Astrocyte (in vitro differentiated cells and primary cell): ENCODE measurements at regions not wholly inside any gene's neighbourhood (a gene's known extent, or its start where the extent isn't known, plus 50 kb on each side); places are given as distances from the start of the nearest gene placed in this dataset.

Experiments
- DNase-seq: peaks from one replicate; pipeline ENCODE4 v3.0.0-alpha.2; 2010; ENCODE audit warnings: low read depth
- FAIRE-seq: peaks from 2 replicates; lab custom pipeline; 2011; peaks lifted over from hg19 to GRCh38; lab: Jason Lieb, UNC
- H2AFZ ChIP-seq: 2 replicates; pipeline ENCODE4 v1.6.0; 2012; ENCODE audit warnings: low read depth, low read length, inconsistent platforms
- H3K27ac ChIP-seq: 2 replicates; pipeline ENCODE4 v1.5.1; 2011; ENCODE audit warnings: low read depth, low read length, inconsistent platforms
- H3K27me3 ChIP-seq: 2 replicates; pipeline ENCODE4 v1.6.0; 2011; ENCODE audit warnings: low read length, inconsistent platforms; ENCODE audit not compliant: insufficient read depth
- H3K36me3 ChIP-seq: 2 replicates; pipeline ENCODE4 v1.5.1; 2011; ENCODE audit warnings: low read length, inconsistent platforms; ENCODE audit not compliant: insufficient read depth
- H3K4me1 ChIP-seq: 2 replicates; pipeline ENCODE4 v1.5.1; 2011; ENCODE audit warnings: low read length, inconsistent platforms; ENCODE audit not compliant: insufficient read depth
- H3K4me2 ChIP-seq: 2 replicates; pipeline ENCODE4 v1.6.0; 2012; ENCODE audit warnings: low read length, inconsistent platforms
- H3K4me3 ChIP-seq: 2 replicates; pipeline ENCODE4 v1.5.1; 2011; ENCODE audit warnings: low read depth, mild to moderate bottlenecking, low read length, inconsistent platforms; ENCODE audit not compliant: insufficient read depth
- H3K79me2 ChIP-seq: 2 replicates; pipeline ENCODE4 v1.6.0; 2012; ENCODE audit warnings: mild to moderate bottlenecking, low read length, inconsistent platforms; ENCODE audit not compliant: insufficient read depth
- H3K9ac ChIP-seq: 2 replicates; pipeline ENCODE4 v1.6.0; 2012; ENCODE audit warnings: mild to moderate bottlenecking, low read length, inconsistent platforms
- H3K9me3 ChIP-seq: 2 replicates; pipeline ENCODE4 v1.5.1; 2012; ENCODE audit warnings: low read depth, mild to moderate bottlenecking, low read length, inconsistent platforms; ENCODE audit not compliant: insufficient read depth
- H4K20me1 ChIP-seq: 2 replicates; pipeline ENCODE4 v1.6.0; 2012; ENCODE audit warnings: low read length, inconsistent platforms; ENCODE audit not compliant: insufficient read depth
- H3K27ac Mint-ChIP-seq: one replicate; pipeline ENCODE4 v1.8.0; 2021; ENCODE audit warnings: mild to moderate bottlenecking, mixed read lengths; ENCODE audit not compliant: unreplicated experiment
- H3K27me3 Mint-ChIP-seq: one replicate; pipeline ENCODE4 v1.8.0; 2021; ENCODE audit warnings: low read depth, mixed read lengths; ENCODE audit not compliant: unreplicated experiment
- H3K36me3 Mint-ChIP-seq: one replicate; pipeline ENCODE4 v1.8.0; 2021; ENCODE audit warnings: low read depth, mixed read lengths; ENCODE audit not compliant: unreplicated experiment
- H3K4me1 Mint-ChIP-seq: one replicate; pipeline ENCODE4 v1.8.0; 2021; ENCODE audit warnings: low read depth, mixed read lengths; ENCODE audit not compliant: unreplicated experiment
- H3K4me3 Mint-ChIP-seq: one replicate; pipeline ENCODE4 v1.8.0; 2021; ENCODE audit warnings: mild to moderate bottlenecking, moderate library complexity, mixed read lengths; ENCODE audit not compliant: unreplicated experiment
- H3K9me3 Mint-ChIP-seq: one replicate; pipeline ENCODE4 v1.8.0; 2021; ENCODE audit warnings: mild to moderate bottlenecking, mixed read lengths; ENCODE audit not compliant: unreplicated experiment
- CTCF ChIP-seq: IDR thresholded peaks from 2 replicates; pipeline ENCODE4 v1.5.1; 2011; ENCODE audit warnings: low read depth, mild to moderate bottlenecking, inconsistent platforms, low read length, moderate library complexity; ENCODE audit not compliant: insufficient read depth
- EZH2 ChIP-seq: IDR thresholded peaks from 2 replicates; pipeline ENCODE4 v1.6.1; 2012; ENCODE audit warnings: mild to moderate bottlenecking, low read length, inconsistent platforms; ENCODE audit not compliant: insufficient read depth

GRCh38 chr3:152073267-152073666 is 195.5 kb upstream of the MBNL1 start:
- H3K36me3 ChIP-seq: no peaks in the 10 kb centered on the region
- no peaks in the 10 kb centered on the region for H3K4me1 Mint-ChIP-seq
- H3K4me1 ChIP-seq: no peaks in the 10 kb centered on the region
- H3K36me3 Mint-ChIP-seq: peaks cover 2% of the 10 kb centered on the region
- no peaks in the 10 kb centered on the region for H3K27me3 Mint-ChIP-seq
- no peaks in the 10 kb centered on the region for H3K27me3 ChIP-seq
- TF ChIP-seq CTCF (peak; percentile 17), EZH2 (no peak)
- H2AFZ ChIP-seq: no peak overlapping the region
- H3K27ac Mint-ChIP-seq: no peak overlapping the region
- H3K9ac ChIP-seq: no peak overlapping the region
- H3K4me2 ChIP-seq: peak overlapping the region; percentile 19
- H3K27ac ChIP-seq: no peak overlapping the region
- H4K20me1 ChIP-seq: no peaks in the 10 kb centered on the region
- no peaks in the 10 kb centered on the region for H3K9me3 Mint-ChIP-seq
- no peak overlapping the region for H3K4me3 Mint-ChIP-seq
- FAIRE-seq (no peak), DNase-seq (peak; percentile 20)
- no peaks in the 10 kb centered on the region for H3K79me2 ChIP-seq
- H3K4me3 ChIP-seq: no peak overlapping the region
- H3K9me3 ChIP-seq: no peaks in the 10 kb centered on the region

GRCh38 chr3:152076148-152076547 is 192.6 kb upstream of the MBNL1 start:
- Mint-ChIP-seq H3K27me3 (no peaks in the 10 kb centered on the region), H3K9me3 (peaks cover 10% of the 10 kb centered on the region), H3K4me3 (no peak overlapping the region), H3K4me1 (no peaks in the 10 kb centered on the region), H3K27ac (no peak overlapping the region), H3K36me3 (peaks cover under 1% of the 10 kb centered on the region)
- Histone ChIP-seq H3K36me3 (no peaks in the 10 kb centered on the region), H3K9me3 (no peaks in the 10 kb centered on the region), H2AFZ (no peak overlapping the region), H3K79me2 (no peaks in the 10 kb centered on the region), H3K9ac (no peak overlapping the region), H3K4me1 (no peaks in the 10 kb centered on the region), H3K4me3 (no peak overlapping the region), H3K4me2 (no peak overlapping the region), H4K20me1 (no peaks in the 10 kb centered on the region), H3K27me3 (no peaks in the 10 kb centered on the region), H3K27ac (no peak overlapping the region)
- TF ChIP-seq CTCF (no peak), EZH2 (no peak)
- DNase-seq (no peak), FAIRE-seq (no peak)

GRCh38 chr3:152079980-152080379 is 188.7 kb upstream of the MBNL1 start:
- H3K4me2 ChIP-seq: no peak overlapping the region
- DNase-seq: no peak
- Mint-ChIP-seq H3K4me3 (no peak overlapping the region), H3K4me1 (no peaks in the 10 kb centered on the region), H3K9me3 (peaks cover 10% of the 10 kb centered on the region), H3K36me3 (no peaks in the 10 kb centered on the region), H3K27me3 (no peaks in the 10 kb centered on the region), H3K27ac (no peak overlapping the region)
- H3K27ac ChIP-seq: no peak overlapping the region
- no peaks in the 10 kb centered on the region for H3K9me3 ChIP-seq
- H3K79me2 ChIP-seq: no peaks in the 10 kb centered on the region
- no peak overlapping the region for H3K4me3 ChIP-seq
- H3K27me3 ChIP-seq: no peaks in the 10 kb centered on the region
- no peaks in the 10 kb centered on the region for H3K4me1 ChIP-seq
- H2AFZ ChIP-seq: no peak overlapping the region
- no peaks in the 10 kb centered on the region for H3K36me3 ChIP-seq
- no peak for FAIRE-seq
- no peak overlapping the region for H3K9ac ChIP-seq
- TF ChIP-seq EZH2 (no peak), CTCF (no peak)
- H4K20me1 ChIP-seq: no peaks in the 10 kb centered on the region
